Glutamatergic neuron (in vitro differentiated cells): ENCODE measurements at regions not wholly inside any gene's neighbourhood (a gene's known extent, or its start where the extent isn't known, plus 50 kb on each side); places are given as distances from the start of the nearest gene placed in this dataset.

Experiments
- DNase-seq: peaks from one replicate; pipeline ENCODE4 v3.0.0; 2022
- H3K27ac Mint-ChIP-seq: one replicate; pipeline ENCODE4 v1.8.0; 2020; ENCODE audit warnings: mild to moderate bottlenecking, mixed read lengths, inconsistent platforms; ENCODE audit not compliant: unreplicated experiment
- H3K27me3 Mint-ChIP-seq: one replicate; pipeline ENCODE4 v1.8.0; 2020; ENCODE audit warnings: mild to moderate bottlenecking, moderate library complexity, mixed read lengths, inconsistent platforms; ENCODE audit not compliant: unreplicated experiment
- H3K36me3 Mint-ChIP-seq: one replicate; pipeline ENCODE4 v1.8.0; 2020; ENCODE audit warnings: mild to moderate bottlenecking, mixed read lengths, inconsistent platforms; ENCODE audit not compliant: unreplicated experiment
- H3K4me1 Mint-ChIP-seq: one replicate; pipeline ENCODE4 v1.8.0; 2020; ENCODE audit warnings: mild to moderate bottlenecking, low read depth, mixed read lengths, inconsistent platforms; ENCODE audit not compliant: unreplicated experiment
- H3K4me3 Mint-ChIP-seq: one replicate; pipeline ENCODE4 v1.8.0; 2020; ENCODE audit warnings: mild to moderate bottlenecking, mixed read lengths, inconsistent platforms; ENCODE audit not compliant: unreplicated experiment
- H3K9me3 Mint-ChIP-seq: one replicate; pipeline ENCODE4 v1.8.0; 2020; ENCODE audit warnings: mild to moderate bottlenecking, moderate library complexity, mixed read lengths, inconsistent platforms; ENCODE audit not compliant: unreplicated experiment
- CTCF ChIP-seq: fragments of 200-600 bp; sonication (generic); IDR thresholded peaks from one replicate; pipeline ENCODE4 v1.5.0; 2021; ENCODE audit not compliant: partially characterized antibody, unreplicated experiment

DNA sequence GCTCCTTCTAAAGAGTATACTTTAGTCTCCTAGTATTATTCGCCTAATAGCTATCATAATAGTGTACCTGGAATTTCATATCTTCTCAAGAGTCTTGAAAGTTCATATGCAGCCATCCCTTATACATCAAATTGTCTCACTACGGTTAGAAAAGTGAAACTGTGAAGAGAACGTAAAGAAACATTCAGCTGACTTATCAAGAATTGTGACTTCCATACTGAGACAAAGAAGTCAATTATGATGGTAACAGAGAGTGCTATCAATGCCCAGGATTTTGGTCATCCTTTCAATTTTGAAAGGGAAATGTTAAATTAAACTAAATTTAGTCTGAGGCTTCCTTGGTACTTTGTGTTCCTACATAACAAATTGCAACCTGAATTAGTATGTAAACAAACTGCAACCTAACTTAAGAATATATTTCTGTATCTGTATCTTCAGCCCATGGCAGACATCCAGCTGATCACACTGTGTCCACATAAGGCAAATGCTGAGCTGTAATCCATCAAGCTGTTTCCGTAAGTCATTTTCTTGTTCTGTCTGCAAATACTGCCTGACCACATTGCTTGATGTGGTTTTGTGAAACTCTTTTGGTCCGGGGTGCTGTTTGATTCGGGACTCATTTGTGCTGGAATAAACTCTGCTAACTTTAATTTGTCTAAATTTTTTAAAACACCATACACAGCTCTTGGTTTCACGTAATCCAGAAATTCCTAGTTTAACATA, 469.6 kb downstream of the SI start:
- TF ChIP-seq CTCF, result no peak
- no peak overlapping the region for H3K27ac Mint-ChIP-seq
- H3K9me3 Mint-ChIP-seq, result no peaks in the 10 kb centered on the region
- H3K36me3 Mint-ChIP-seq, result no peaks in the 10 kb centered on the region
- no peak overlapping the region for H3K4me3 Mint-ChIP-seq
- DNase-seq, result no peak
- H3K4me1 Mint-ChIP-seq, result no peaks in the 10 kb centered on the region
- H3K27me3 Mint-ChIP-seq, result no peaks in the 10 kb centered on the region

DNA sequence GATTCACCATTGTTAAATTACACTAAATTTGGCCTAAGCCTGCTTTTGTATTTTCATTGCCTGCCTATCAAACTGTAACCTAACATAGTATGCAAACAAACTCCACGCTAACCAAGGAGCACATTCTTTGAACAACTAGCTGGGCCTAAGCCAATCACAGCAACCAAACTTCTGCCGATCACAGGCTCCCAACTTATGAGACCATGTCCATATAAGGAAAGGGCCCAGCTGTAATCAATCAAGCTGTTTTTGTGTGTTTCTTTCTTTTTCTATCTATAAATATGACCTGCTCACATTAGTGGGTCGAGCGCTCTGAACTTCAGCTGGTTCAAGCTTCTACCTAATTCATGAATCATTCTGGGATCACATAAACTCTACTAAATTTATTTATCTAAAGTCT, 473.6 kb downstream of the SI start:
- Mint-ChIP-seq H3K9me3 (no peaks in the 10 kb centered on the region), H3K27me3 (no peaks in the 10 kb centered on the region), H3K4me3 (no peak overlapping the region), H3K27ac (no peak overlapping the region), H3K36me3 (no peaks in the 10 kb centered on the region), H3K4me1 (no peaks in the 10 kb centered on the region)
- no peak for DNase-seq
- TF ChIP-seq CTCF, result no peak

GRCh38 chr3:164577667-164578210, 500.6 kb downstream of the SI start:
- H3K36me3 Mint-ChIP-seq, result no peaks in the 10 kb centered on the region
- no peaks in the 10 kb centered on the region for H3K27me3 Mint-ChIP-seq
- DNase-seq, result no peak
- TF ChIP-seq CTCF, result no peak
- H3K4me3 Mint-ChIP-seq, result no peak overlapping the region
- H3K9me3 Mint-ChIP-seq, result no peaks in the 10 kb centered on the region
- no peaks in the 10 kb centered on the region for H3K4me1 Mint-ChIP-seq
- H3K27ac Mint-ChIP-seq, result no peak overlapping the region

DNA sequence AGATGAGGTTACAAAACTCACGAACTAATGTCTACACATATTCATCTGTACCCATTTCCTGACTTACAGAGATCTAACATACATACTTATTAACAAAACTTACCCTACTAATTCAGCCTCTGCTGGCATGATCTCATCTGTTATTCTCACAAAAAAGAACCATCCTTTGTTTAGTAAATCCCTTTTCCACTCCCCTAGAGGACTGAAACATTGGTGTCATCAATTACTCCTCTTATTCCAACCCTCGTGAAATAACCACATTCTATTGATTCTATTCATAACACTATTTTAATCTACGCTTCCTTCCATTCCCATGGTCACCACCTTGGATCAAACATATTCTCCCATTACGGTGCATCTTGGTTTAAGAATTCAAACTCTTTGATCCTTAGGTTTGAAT, 505.9 kb downstream of the SI start:
- no peaks in the 10 kb centered on the region for H3K36me3 Mint-ChIP-seq
- no peak for DNase-seq
- H3K4me1 Mint-ChIP-seq, result no peaks in the 10 kb centered on the region
- H3K27ac Mint-ChIP-seq, result no peak overlapping the region
- no peaks in the 10 kb centered on the region for H3K27me3 Mint-ChIP-seq
- no peak for TF ChIP-seq CTCF
- H3K4me3 Mint-ChIP-seq, result no peak overlapping the region
- no peaks in the 10 kb centered on the region for H3K9me3 Mint-ChIP-seq

DNA sequence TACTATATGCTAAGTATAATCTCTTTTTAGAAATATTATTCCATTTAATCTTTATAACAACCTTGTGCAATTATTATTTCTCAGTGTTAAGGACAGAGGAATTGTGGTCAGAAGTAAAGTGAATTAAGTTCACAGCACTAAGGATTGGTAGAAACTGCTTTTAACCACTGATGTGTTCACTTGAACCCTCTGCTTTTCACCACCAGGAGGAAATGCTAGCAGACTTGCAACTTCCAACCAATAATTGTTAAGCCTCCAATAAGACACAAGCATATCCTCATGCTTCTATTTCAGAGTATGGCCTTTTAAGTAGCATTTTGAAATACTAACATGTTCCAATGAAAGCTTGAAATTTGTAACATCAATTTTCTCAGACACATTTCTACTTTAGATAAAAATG, 527.4 kb downstream of the SI start:
- H3K9me3 Mint-ChIP-seq, result no peaks in the 10 kb centered on the region
- no peak overlapping the region for H3K27ac Mint-ChIP-seq
- H3K4me1 Mint-ChIP-seq, result peaks cover 2% of the 10 kb centered on the region
- TF ChIP-seq CTCF, result peak; percentile 38
- no peak for DNase-seq
- H3K36me3 Mint-ChIP-seq, result no peaks in the 10 kb centered on the region
- no peaks in the 10 kb centered on the region for H3K27me3 Mint-ChIP-seq
- no peak overlapping the region for H3K4me3 Mint-ChIP-seq
